Activated naive CD8-positive, alpha-beta T cell treated with anti-CD3 and anti-CD28 coated beads, Interleukin-2, amount 10 ng/mL, durations not matched to agents 7 days and 5 days (primary cell): ENCODE measurements at regions not wholly inside any gene's neighbourhood (a gene's known extent, or its start where the extent isn't known, plus 50 kb on each side); places are given as distances from the start of the nearest gene placed in this dataset.

ENCODE experiments used
- ATAC-seq: fragments of 150-1000 bp; cut with Tn5 transposase; one replicate; pipeline ENCODE4 v1.10.0; 2021; ENCODE audit warnings: low read depth, moderate library complexity
- POLR2A ChIA-PET: fragments of 350-600 bp; sonication (Branson Sonifier 250); formaldehyde crosslinking; loops from one replicate; lab custom pipeline; 2021; ENCODE audit warnings: antibody characterized with exemption; lab: Charles Lee
- DNase-seq: peaks from one replicate; pipeline ENCODE4 v3.0.0; 2021
- H3K27ac Mint-ChIP-seq: one replicate; pipeline ENCODE4 v1.8.0; 2022; ENCODE audit warnings: mild to moderate bottlenecking, mixed read lengths
- H3K27me3 Mint-ChIP-seq: one replicate; pipeline ENCODE4 v1.8.0; 2022; ENCODE audit warnings: mild to moderate bottlenecking, moderate library complexity, mixed read lengths
- H3K36me3 Mint-ChIP-seq: one replicate; pipeline ENCODE4 v1.8.0; 2021; ENCODE audit warnings: mild to moderate bottlenecking, mixed read lengths
- H3K4me1 Mint-ChIP-seq: one replicate; pipeline ENCODE4 v1.8.0; 2021; ENCODE audit warnings: mixed read lengths
- H3K4me3 Mint-ChIP-seq: one replicate; pipeline ENCODE4 v1.8.0; 2022; ENCODE audit warnings: mild to moderate bottlenecking, moderate library complexity, mixed read lengths
- H3K9me3 Mint-ChIP-seq: one replicate; pipeline ENCODE4 v1.8.0; 2021; ENCODE audit warnings: mixed read lengths

DNA sequence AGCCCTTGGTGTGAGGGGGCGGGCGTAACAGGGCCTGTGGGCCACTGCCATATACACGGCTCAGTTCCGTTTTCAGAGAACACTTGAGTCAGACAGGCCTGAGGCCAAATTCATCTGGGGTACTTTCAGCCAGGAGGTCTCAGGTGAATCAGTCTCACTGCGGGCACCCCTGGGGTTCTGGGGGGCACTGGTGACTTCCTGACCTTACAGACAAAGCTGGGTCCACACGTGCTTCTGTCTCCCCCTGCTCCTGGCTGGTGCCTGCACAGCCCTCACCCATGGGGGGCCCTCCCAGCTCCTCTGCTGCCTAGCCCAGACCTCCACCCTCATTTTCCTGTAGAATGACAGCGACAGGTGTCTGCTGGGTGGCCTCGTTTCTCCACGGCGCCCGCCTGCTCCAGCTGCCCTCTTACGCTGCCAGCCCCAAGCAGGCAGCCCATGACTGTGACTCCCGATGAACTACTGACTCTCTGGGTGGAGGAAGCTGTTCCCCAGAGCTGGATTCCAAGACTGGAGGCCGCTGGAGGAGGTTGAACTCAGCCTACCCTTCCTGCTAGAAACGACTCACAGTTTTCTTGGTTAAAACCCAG, 374.1 kb upstream of the IRX4 start:
- no peak for DNase-seq
- POLR2A ChIA-PET = no interaction called here
- Mint-ChIP-seq H3K4me3 (no peak overlapping the region), H3K27me3 (no peaks in the 10 kb centered on the region), H3K36me3 (no peaks in the 10 kb centered on the region), H3K9me3 (peaks cover 2% of the 10 kb centered on the region), H3K27ac (no peak overlapping the region), H3K4me1 (peaks cover 2% of the 10 kb centered on the region)
- no peak for ATAC-seq

DNA sequence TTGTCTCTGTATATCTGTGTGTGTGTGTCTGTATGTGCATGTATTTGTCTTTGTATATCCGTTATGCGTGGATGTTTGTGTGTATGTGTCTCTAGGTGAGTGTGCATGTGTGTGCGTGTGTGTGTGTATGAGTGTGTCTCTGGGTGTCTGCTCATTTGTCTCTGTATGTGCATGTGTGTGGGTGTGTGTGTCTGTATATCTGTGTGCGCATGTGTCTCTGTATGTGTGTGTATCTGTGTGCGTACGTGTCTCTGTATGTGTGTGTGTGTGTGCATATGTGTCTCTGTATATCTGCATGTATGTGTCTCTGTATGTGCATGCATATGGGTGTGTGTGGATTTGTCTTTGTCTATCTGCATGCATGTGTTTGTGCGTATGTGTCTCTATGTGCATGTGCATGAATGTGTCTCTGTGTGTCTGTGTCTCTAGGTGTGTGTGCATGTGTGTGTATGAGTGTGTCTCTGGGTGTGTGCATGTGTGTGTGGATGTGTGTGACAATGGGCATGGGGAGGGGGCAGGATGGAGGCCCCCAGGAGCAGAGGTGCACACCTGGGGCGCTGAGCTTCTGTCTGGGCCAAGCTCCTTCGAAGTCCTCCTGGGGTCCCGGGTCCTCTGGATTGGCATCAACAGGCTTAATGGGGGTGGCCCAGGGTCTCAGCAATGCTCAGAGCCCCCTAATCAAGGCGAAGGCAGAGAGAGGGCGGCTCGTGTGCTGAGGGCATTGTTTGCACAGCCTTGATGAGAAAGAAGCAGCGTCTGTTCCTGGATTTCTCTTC, 373.4 kb upstream of the IRX4 start:
- POLR2A ChIA-PET = no interaction called here
- Mint-ChIP-seq H3K27ac (no peak overlapping the region), H3K36me3 (no peaks in the 10 kb centered on the region), H3K4me3 (no peak overlapping the region), H3K27me3 (no peaks in the 10 kb centered on the region), H3K9me3 (peaks cover 2% of the 10 kb centered on the region), H3K4me1 (peaks cover 2% of the 10 kb centered on the region)
- ATAC-seq (no peak), DNase-seq (no peak)

DNA sequence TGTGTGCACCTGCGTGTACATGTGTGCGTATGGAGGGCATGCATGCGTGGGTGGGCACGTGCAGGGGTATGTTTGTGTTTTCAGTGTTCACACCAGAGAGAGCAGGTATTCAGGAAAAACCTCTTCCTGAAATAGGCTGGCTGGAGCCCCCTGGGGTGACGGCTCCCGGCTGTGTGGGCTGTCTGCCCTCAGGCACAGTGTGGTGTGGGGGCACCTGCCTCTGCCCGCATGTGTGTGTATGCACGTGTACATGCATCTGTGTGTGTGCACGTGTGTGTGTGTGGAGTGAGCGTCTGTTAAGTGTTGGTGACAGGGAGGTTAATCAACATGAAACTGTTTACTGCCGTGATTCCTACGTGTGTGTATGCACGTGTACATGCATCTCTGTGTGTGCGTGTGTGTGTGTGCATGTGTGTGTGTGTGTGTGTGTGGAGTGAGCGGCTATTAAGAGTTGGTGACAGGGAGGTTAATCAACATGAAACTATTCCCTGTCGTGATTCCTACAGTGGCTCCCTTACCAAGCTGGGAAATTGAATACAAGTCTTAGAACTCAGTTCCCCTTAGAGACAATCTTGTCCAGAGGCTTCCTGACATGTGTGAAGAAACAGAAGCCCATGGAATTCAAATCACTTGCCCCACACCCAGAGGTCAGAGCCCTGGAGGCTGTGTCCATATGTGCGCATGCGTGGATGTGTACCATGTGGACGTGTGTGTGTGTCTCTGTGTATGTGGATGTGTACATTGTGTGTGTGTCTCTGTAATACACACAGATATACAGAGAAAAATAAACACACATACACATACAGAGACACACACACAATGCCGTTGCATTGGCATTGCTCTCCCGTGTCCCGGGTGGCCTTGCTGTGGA, 372.4 kb upstream of the IRX4 start:
- POLR2A ChIA-PET = no interaction called here
- H3K9me3 Mint-ChIP-seq = peaks cover 2% of the 10 kb centered on the region
- ATAC-seq (no peak), DNase-seq (no peak)
- no peaks in the 10 kb centered on the region for H3K36me3 Mint-ChIP-seq
- H3K4me1 Mint-ChIP-seq = peaks cover 2% of the 10 kb centered on the region
- no peak overlapping the region for H3K27ac Mint-ChIP-seq
- no peaks in the 10 kb centered on the region for H3K27me3 Mint-ChIP-seq
- no peak overlapping the region for H3K4me3 Mint-ChIP-seq

DNA sequence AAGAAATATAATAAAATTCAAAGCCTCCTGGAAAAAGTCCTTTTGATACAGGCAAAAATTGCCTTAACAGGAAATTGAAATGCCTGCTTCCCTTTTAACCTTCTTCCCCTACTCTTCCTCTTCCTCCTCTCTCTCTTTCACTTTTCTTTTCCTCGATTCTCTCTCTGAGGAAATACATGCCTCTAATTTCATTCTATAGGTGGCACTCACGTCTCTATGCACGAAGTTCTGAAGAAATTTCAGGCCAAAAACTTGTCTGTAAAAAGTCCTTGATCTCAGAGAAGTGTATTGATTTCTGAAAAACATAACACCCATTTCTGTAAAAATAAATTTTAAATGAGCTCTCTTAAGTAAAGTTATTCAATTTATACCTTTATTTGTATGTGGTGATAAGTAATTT, 371.7 kb upstream of the IRX4 start:
- DNase-seq = no peak
- H3K4me3 Mint-ChIP-seq = no peak overlapping the region
- H3K27ac Mint-ChIP-seq = no peak overlapping the region
- no peaks in the 10 kb centered on the region for H3K36me3 Mint-ChIP-seq
- ATAC-seq = no peak
- H3K4me1 Mint-ChIP-seq = peaks cover 2% of the 10 kb centered on the region
- peaks cover 2% of the 10 kb centered on the region for H3K9me3 Mint-ChIP-seq
- no peaks in the 10 kb centered on the region for H3K27me3 Mint-ChIP-seq
- POLR2A ChIA-PET = no interaction called here

DNA sequence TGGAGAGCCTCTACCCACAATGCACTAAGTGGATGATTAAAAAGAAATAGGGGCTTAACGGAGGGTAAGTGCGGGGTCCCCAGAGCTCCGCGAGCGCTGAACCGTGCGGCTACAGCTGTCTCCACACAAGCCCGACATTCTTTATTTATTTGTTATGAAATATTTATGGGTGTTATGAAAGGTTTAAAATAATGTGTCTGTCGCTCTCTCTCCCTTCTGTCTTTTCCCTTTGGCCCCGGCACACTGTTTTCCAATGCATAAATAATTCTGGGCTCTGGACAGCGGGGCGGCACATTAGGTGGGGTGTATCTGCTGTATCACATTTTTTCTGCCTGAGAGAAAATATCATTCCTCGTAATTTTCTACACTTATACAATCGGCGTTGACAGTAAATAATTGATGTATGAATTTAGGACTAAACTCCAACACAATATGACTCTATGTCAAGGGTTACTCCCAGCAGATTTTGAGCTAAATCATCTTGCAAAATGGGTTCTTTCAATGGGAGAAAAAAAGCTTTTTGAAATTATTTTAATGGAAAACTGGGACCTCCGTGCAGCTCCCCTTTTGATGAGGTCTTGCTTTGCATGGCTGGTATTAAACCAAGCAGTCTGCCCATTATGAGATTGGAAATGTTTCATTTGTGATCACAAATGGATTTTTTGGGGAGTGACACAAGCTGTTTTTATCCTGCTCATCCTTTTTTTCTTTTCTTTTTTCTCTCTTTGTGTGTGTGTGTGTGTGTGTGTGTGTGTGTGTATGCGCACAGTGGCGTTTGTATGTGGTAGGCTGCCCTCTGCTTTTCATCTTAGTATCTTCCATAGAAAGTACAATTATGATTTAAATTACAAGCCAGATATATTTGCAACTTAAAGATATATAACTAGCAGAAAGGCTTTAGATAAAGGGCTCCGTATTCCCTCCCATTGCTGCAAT, 370.6 kb upstream of the IRX4 start:
- H3K4me3 Mint-ChIP-seq = no peak overlapping the region
- ATAC-seq (no peak), DNase-seq (no peak)
- no peak overlapping the region for H3K27ac Mint-ChIP-seq
- H3K27me3 Mint-ChIP-seq = no peaks in the 10 kb centered on the region
- H3K9me3 Mint-ChIP-seq = peaks cover 2% of the 10 kb centered on the region
- no peaks in the 10 kb centered on the region for H3K36me3 Mint-ChIP-seq
- POLR2A ChIA-PET = no interaction called here
- H3K4me1 Mint-ChIP-seq = peaks cover 2% of the 10 kb centered on the region

DNA sequence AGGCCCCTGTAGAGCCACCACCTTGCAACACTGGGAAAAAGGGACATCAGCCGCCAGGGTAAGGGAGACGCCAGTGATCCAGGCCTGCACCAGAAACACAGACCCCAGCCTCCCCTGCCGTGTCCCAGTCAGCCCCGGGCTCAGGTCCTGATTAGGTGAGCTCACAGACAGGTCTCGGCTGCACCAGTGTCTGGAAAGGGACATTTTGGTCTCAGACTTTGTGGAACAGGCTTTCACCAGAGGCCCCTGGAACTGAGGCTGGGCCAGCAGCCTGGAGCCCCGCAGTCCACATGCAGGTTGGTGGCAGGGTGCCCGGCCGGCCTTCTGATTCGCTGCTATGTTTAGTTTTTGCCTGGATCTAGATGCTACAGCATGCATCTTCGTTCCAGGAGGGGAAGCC, 369.0 kb upstream of the IRX4 start:
- POLR2A ChIA-PET = no interaction called here

DNA sequence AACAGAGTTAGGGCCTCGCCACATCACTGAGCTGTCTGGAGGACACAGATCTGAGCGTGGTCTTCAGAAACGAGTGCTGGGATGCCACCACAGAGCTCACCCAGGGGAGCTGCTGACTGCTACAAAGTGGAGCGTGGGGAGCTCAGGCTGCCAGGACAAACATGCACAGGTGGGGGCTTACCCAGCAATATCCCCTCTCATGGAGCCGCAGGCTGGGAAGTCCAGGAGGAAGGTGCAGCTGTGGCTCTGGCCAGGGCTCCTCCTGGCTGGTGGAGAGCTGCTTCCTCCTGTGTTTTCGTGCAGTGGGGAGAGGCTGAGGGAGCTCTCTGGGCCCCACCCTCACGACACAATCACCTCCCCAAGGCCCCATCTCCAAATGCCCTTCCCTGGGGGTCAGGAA, 368.6 kb upstream of the IRX4 start:
- Mint-ChIP-seq H3K27me3 (no peaks in the 10 kb centered on the region), H3K4me3 (no peak overlapping the region), H3K4me1 (peaks cover 2% of the 10 kb centered on the region), H3K36me3 (no peaks in the 10 kb centered on the region), H3K9me3 (peaks cover 2% of the 10 kb centered on the region), H3K27ac (no peak overlapping the region)
- no peak for DNase-seq
- no peak for ATAC-seq
- POLR2A ChIA-PET = no interaction called here

More for the DNA sequence above, 369.0 kb upstream of the IRX4 start:
- no peak overlapping the region for H3K4me3 Mint-ChIP-seq
- no peak overlapping the region for H3K27ac Mint-ChIP-seq
- no peaks in the 10 kb centered on the region for H3K36me3 Mint-ChIP-seq
- H3K4me1 Mint-ChIP-seq = peaks cover 2% of the 10 kb centered on the region
- ATAC-seq (no peak), DNase-seq (no peak)
- H3K27me3 Mint-ChIP-seq = no peaks in the 10 kb centered on the region
- H3K9me3 Mint-ChIP-seq = peaks cover 2% of the 10 kb centered on the region

DNA sequence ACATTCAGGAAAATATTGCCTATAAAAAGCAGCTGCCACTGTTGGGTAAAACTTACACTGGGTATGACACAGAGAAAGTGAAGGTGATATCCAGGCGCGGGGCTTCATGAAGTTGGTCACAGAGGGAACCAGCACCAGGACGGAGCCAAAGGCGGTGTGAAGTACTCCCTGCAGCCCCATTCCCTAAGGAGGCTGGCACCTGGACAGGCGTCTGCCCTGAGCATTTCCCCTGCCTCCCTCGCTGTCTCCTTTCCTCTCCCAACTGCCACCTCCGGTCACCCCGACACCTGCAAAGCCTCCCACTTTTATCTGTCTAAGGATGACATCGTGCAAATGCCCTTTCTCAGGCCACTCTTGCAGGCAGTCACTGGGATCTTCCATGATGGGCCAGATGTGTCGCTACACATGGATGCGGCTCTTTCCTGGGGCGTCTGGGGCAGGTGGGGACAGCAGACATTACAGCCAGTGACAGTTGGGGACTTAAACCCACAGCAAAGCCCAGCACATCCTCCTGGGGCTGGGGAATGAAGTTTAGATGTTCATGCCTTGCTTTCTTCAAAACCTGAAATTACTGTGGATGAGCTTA, 367.7 kb upstream of the IRX4 start:
- no peaks in the 10 kb centered on the region for H3K36me3 Mint-ChIP-seq
- ATAC-seq (no peak), DNase-seq (no peak)
- H3K4me3 Mint-ChIP-seq = no peak overlapping the region
- POLR2A ChIA-PET = no interaction called here
- peaks cover 2% of the 10 kb centered on the region for H3K4me1 Mint-ChIP-seq
- no peak overlapping the region for H3K27ac Mint-ChIP-seq
- no peaks in the 10 kb centered on the region for H3K9me3 Mint-ChIP-seq
- no peaks in the 10 kb centered on the region for H3K27me3 Mint-ChIP-seq

DNA sequence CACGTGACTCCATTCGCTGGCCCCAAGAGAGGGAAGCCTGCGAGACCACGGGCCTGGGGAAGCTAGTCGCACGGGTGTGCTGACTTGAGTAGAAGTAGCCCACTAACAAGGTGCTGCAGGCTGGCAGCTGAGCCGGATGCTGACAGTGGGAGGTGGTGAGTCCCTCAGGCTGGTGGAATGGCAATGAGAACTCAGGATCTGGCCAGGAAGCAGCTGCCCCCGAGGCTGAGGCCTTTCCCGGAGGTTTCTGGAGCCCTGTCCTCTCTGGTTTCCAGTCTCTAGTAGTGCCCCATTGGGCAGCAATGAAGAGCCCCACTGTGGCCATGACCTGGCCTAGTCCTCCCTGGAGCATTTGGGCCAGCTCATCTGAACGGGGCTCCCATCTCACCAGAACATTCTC, 366.7 kb upstream of the IRX4 start:
- H3K9me3 Mint-ChIP-seq = no peaks in the 10 kb centered on the region
- H3K27me3 Mint-ChIP-seq = no peaks in the 10 kb centered on the region
- H3K36me3 Mint-ChIP-seq = no peaks in the 10 kb centered on the region
- POLR2A ChIA-PET = no interaction called here
- H3K4me3 Mint-ChIP-seq = no peak overlapping the region
- ATAC-seq (no peak), DNase-seq (no peak)
- H3K27ac Mint-ChIP-seq = no peak overlapping the region
- peaks cover 2% of the 10 kb centered on the region for H3K4me1 Mint-ChIP-seq

DNA sequence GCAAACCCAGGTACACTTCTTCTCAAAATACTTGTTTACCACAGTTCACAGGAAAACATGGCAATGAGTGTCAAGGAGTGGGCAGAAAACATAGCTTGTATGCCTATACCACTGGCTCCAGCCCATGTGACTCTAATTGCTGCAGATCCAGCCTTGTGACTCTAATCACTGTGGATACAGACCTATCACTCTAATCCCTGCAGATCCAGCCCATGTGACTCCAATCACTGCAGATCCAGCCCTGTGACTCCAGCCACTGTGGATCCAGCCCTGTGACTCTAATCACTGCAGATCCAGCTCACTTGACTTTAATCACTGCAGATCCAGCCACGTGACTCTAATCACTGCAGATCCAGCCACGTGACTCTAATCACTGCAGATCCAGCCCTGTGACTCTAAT, 366.3 kb upstream of the IRX4 start:
- H3K4me1 Mint-ChIP-seq = peaks cover 2% of the 10 kb centered on the region
- H3K27me3 Mint-ChIP-seq = no peaks in the 10 kb centered on the region
- ATAC-seq (no peak), DNase-seq (no peak)
- H3K9me3 Mint-ChIP-seq = no peaks in the 10 kb centered on the region
- POLR2A ChIA-PET = no interaction called here
- no peak overlapping the region for H3K4me3 Mint-ChIP-seq
- H3K36me3 Mint-ChIP-seq = no peaks in the 10 kb centered on the region
- no peak overlapping the region for H3K27ac Mint-ChIP-seq

DNA sequence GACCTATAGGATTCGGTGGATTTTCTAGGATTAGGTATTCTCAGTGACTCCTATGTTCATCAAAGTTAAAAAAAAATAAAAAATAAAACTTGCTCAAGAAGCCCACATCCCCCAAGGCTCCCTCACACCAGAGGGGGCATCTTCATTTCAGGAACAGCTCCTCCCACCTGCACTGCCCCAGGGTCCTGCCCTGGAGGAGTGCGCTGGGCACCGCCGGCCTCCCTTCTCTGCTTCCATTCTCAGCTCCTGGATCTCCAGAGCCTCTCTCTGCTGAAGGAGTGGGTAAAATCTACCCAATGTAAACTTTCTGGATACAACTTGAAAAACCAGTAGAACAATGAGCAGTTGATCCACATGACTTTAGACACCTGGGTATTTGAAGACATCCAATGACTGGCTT, 359.8 kb upstream of the IRX4 start:
- no peak for DNase-seq
- Mint-ChIP-seq H3K36me3 (no peaks in the 10 kb centered on the region), H3K4me1 (no peaks in the 10 kb centered on the region), H3K27ac (no peak overlapping the region), H3K27me3 (no peaks in the 10 kb centered on the region), H3K4me3 (no peak overlapping the region), H3K9me3 (peaks cover under 1% of the 10 kb centered on the region)
- no peak for ATAC-seq
- POLR2A ChIA-PET = no interaction called here

DNA sequence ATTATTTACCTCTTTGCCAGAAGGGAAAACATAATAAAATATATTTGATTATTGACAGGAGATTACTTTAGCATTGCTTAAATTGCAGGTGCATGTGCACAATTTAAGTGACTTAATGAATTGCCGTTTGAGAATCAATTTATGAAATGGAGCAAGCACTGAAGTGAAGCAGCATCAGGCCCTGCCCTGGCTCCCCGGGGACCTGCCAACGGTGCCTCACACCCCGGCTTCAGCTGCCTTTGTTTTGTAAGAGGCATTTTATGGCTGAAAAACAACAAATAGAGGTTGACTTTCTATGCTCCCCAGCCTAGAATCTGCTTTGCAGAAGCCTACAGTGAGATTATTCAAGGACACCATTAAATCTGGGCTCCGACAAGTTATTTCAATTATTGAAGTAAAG, 359.1 kb upstream of the IRX4 start:
- no peak for ATAC-seq
- POLR2A ChIA-PET = no interaction called here
- H3K27me3 Mint-ChIP-seq = no peaks in the 10 kb centered on the region
- peaks cover 1% of the 10 kb centered on the region for H3K9me3 Mint-ChIP-seq
- no peak overlapping the region for H3K4me3 Mint-ChIP-seq
- H3K4me1 Mint-ChIP-seq = no peaks in the 10 kb centered on the region
- H3K36me3 Mint-ChIP-seq = no peaks in the 10 kb centered on the region
- H3K27ac Mint-ChIP-seq = no peak overlapping the region
- DNase-seq = no peak
